Sigmoid colon (tissue), 4 donors: ENCODE measurements at regions not wholly inside any gene's neighbourhood (a gene's known extent, or its start where the extent isn't known, plus 50 kb on each side); places are given as distances from the start of the nearest gene placed in this dataset.

Experiments
- CTCF ChIP-seq, 4 experiments: fragments of 450-650 bp in 3 of 4; fragments of 200-600 bp in 1 of 4; IDR thresholded peaks; one replicate each; pipeline ENCODE4 v1.5.1; 2016 to 2019; ENCODE audit warnings: antibody characterized with exemption in 4 of 4, mild to moderate bottlenecking in 3 of 4, moderate library complexity in 2 of 4
- EP300 ChIP-seq, 4 donors: sonication (generic); formaldehyde crosslinking; IDR thresholded peaks; one replicate each; pipeline ENCODE4 v1.6.1; 2017; ENCODE audit warnings: antibody characterized with exemption in 4 of 4
- POLR2A ChIP-seq, 2 donors: fragments of 450-650 bp; IDR thresholded peaks; one replicate each; pipeline ENCODE4 v1.6.1; 2016; ENCODE audit warnings: antibody characterized with exemption in 2 of 2, mild to moderate bottlenecking in 2 of 2, moderate library complexity in 2 of 2
- POLR2AphosphoS5 ChIP-seq, 4 donors: sonication (generic); formaldehyde crosslinking; IDR thresholded peaks; one replicate each; pipeline ENCODE4 v1.6.1; 2017; ENCODE audit warnings: antibody characterized with exemption in 4 of 4

DNA sequence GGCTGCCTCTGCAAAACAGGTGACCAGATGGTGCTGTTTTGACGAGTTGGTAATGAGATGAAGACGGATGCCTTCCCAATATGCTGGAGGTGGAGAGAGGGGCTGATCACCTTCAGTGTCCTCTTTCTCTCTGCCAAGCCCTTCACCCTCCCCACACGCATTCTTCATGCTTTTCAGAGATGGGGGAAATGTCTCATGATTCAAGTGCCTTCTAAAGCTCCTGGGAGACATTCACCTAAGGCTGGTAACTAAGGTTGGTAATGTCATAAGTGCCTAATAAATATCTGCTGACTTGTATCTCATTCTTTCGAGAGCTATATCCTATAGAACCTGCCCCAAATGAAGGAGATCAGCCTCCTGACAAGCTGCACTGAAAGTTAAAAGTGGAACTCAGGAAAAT, 86.2 kb upstream of the MBNL2 start:
- no peak for TF ChIP-seq CTCF (IDR thresholded peaks at IDR 0.05)
- no peak for TF ChIP-seq POLR2AphosphoS5 (IDR thresholded peaks at IDR 0.05)
- TF ChIP-seq POLR2A (IDR thresholded peaks at IDR 0.05) = no peak
- TF ChIP-seq EP300 (IDR thresholded peaks at IDR 0.05) = no peak
